Tibial artery (tissue), 4 donors: ENCODE measurements at regions not wholly inside any gene's neighbourhood (a gene's known extent, or its start where the extent isn't known, plus 50 kb on each side); places are given as distances from the start of the nearest gene placed in this dataset.

Experiments
- DNase-seq, 2 donors: peaks; one replicate each; pipeline ENCODE4 v3.0.0-alpha.2; 2019
- H3K27ac ChIP-seq, 2 donors: fragments of 200-600 bp; sonication (generic) in 1 of 2; 1 replicate in 1 of 2; 2 replicates in 1 of 2; pipeline ENCODE4 v1.5.1; 2018 to 2019; ENCODE audit warnings: mild to moderate bottlenecking in 1 of 2
- H3K27me3 ChIP-seq, 2 donors: fragments of 200-600 bp; sonication (generic) in 1 of 2; one replicate each; pipeline versions ENCODE4 v1.5.1 to v1.6.0; 2016 to 2019
- H3K36me3 ChIP-seq, 3 donors: fragments of 200-600 bp; sonication (generic) in 2 of 3; one replicate each; pipeline ENCODE4 v1.5.1; 2016 to 2019; ENCODE audit warnings: mild to moderate bottlenecking in 2 of 3
- H3K4me1 ChIP-seq, 4 donors: fragments of 200-600 bp; sonication (generic) in 2 of 4; 1 replicate in 3 of 4; 2 replicates in 1 of 4; pipeline ENCODE4 v1.5.1; 2016 to 2019
- H3K4me3 ChIP-seq, 2 donors: fragments of 200-600 bp; sonication (generic) in 1 of 2; 1 replicate in 1 of 2; 2 replicates in 1 of 2; pipeline ENCODE4 v1.5.1; 2018 to 2019; ENCODE audit warnings: mild to moderate bottlenecking in 2 of 2
- H3K9me3 ChIP-seq, 3 donors: fragments of 200-600 bp; sonication (generic) in 1 of 3; one replicate each; pipeline ENCODE4 v1.5.1; 2016 to 2019
- CTCF ChIP-seq, 2 experiments: fragments of 200-600 bp in 1 of 2; fragments of 450-650 bp in 1 of 2; IDR thresholded peaks; one replicate each; pipeline ENCODE4 v1.5.1; 2017 to 2019; ENCODE audit warnings: antibody characterized with exemption in 2 of 2, mild to moderate bottlenecking in 1 of 2, moderate library complexity in 1 of 2
- intact Hi-C: fragments of 100-400 bp; cut with DNase I; formaldehyde crosslinking; loops from one replicate; pipeline ENCODE4 v1.15.0; 2023; ENCODE audit warnings: low total_unique reads

- Histone ChIP-seq H3K27ac (no peak overlapping the region), H3K9me3 (no peaks in the 10 kb centered on the region), H3K4me3 (no peak overlapping the region), H3K4me1 (no peaks in the 10 kb centered on the region), H3K27me3 (no peaks in the 10 kb centered on the region), H3K36me3 (no peaks in the 10 kb centered on the region)
- intact Hi-C loops = no loop called here
- no peak for TF ChIP-seq CTCF (IDR thresholded peaks at IDR 0.05)
- no peak for DNase-seq
Measured at GRCh38 chr6:155656024-155656423, 200.4 kb upstream of the NOX3 start.

GRCh38 chr6:155654474-155654873, 198.8 kb upstream of the NOX3 start:
- H3K27ac ChIP-seq = no peak overlapping the region
- no peak for DNase-seq
- H3K27me3 ChIP-seq = no peaks in the 10 kb centered on the region
- H3K4me3 ChIP-seq = no peak overlapping the region
- H3K36me3 ChIP-seq = no peaks in the 10 kb centered on the region
- no peak for TF ChIP-seq CTCF (IDR thresholded peaks at IDR 0.05)
- H3K4me1 ChIP-seq = no peaks in the 10 kb centered on the region
- intact Hi-C loops = no loop called here
- H3K9me3 ChIP-seq = no peaks in the 10 kb centered on the region

- Histone ChIP-seq H3K36me3 (no peaks in the 10 kb centered on the region), H3K27ac (no peak overlapping the region), H3K4me3 (no peak overlapping the region), H3K4me1 (peaks cover 0 to 4% (median 0%) of the 10 kb centered on the region in 4 donors), H3K9me3 (no peaks in the 10 kb centered on the region), H3K27me3 (no peaks in the 10 kb centered on the region)
- no peak for TF ChIP-seq CTCF (IDR thresholded peaks at IDR 0.05)
- intact Hi-C loops = no loop called here
- DNase-seq = no peak
Measured at GRCh38 chr6:155648301-155648700, 192.7 kb upstream of the NOX3 start.

- Histone ChIP-seq H3K4me1 (peaks cover 0 to 4% (median 0%) of the 10 kb centered on the region in 4 donors), H3K27ac (no peak overlapping the region), H3K27me3 (no peaks in the 10 kb centered on the region), H3K9me3 (peaks cover 0 to 2% (median 0%) of the 10 kb centered on the region in 3 donors), H3K36me3 (no peaks in the 10 kb centered on the region), H3K4me3 (no peak overlapping the region)
- no peak for TF ChIP-seq CTCF (IDR thresholded peaks at IDR 0.05)
- intact Hi-C loops = no loop called here
- DNase-seq = no peak
Measured at GRCh38 chr6:155647354-155647753, 191.7 kb upstream of the NOX3 start.

GRCh38 chr6:155646443-155646842, 190.8 kb upstream of the NOX3 start:
- no peaks in the 10 kb centered on the region for H3K27me3 ChIP-seq
- intact Hi-C loops = no loop called here
- DNase-seq = no peak
- H3K36me3 ChIP-seq = no peaks in the 10 kb centered on the region
- peaks cover 0 to 4% (median 0%) of the 10 kb centered on the region in 4 donors for H3K4me1 ChIP-seq
- TF ChIP-seq CTCF (IDR thresholded peaks at IDR 0.05) = no peak
- H3K4me3 ChIP-seq = no peak overlapping the region
- H3K9me3 ChIP-seq = peaks cover 0 to 11% (median 0%) of the 10 kb centered on the region in 3 donors
- no peak overlapping the region for H3K27ac ChIP-seq

- no peak overlapping the region for H3K27ac ChIP-seq
- H3K36me3 ChIP-seq = no peaks in the 10 kb centered on the region
- peaks cover 0 to 22% (median 0%) of the 10 kb centered on the region in 3 donors for H3K9me3 ChIP-seq
- no peak overlapping the region for H3K4me3 ChIP-seq
- no peak for DNase-seq
- intact Hi-C loops = no loop called here
- H3K27me3 ChIP-seq = no peaks in the 10 kb centered on the region
- TF ChIP-seq CTCF (IDR thresholded peaks at IDR 0.05) = no peak
- peaks cover 0 to 4% (median 0%) of the 10 kb centered on the region in 4 donors for H3K4me1 ChIP-seq
Measured at GRCh38 chr6:155645325-155645724, 189.7 kb upstream of the NOX3 start.
